PC-3 (cell line): ENCODE measurements at regions not wholly inside any gene's neighbourhood (a gene's known extent, or its start where the extent isn't known, plus 50 kb on each side); places are given as distances from the start of the nearest gene placed in this dataset.

Experiments used
- ATAC-seq: fragments of 200-7000 bp; cut with Tn5 transposase; 2 replicates; pipeline ENCODE4 v1.9.1; 2020; ENCODE audit warnings: mild to moderate bottlenecking, moderate library complexity
- BruUV-seq: library from RNA; stranded (reverse); fragments of 400-500 nt; replicated peaks from 2 replicates; lab custom pipeline; 2021; lab: Mats Ljungman, UMichigan
- CTCF ChIA-PET: fragments of 300-600 bp; sonication (Branson Sonifier 250); formaldehyde crosslinking; loops from one replicate; lab custom pipeline; 2022; ENCODE audit warnings: antibody characterized with exemption; lab: Charles Lee
- POLR2A ChIA-PET: fragments of 300-600 bp; sonication (Branson Sonifier 250); formaldehyde crosslinking; loops from one replicate; lab custom pipeline; 2022; ENCODE audit warnings: antibody characterized with exemption; ENCODE audit not compliant: unreplicated experiment; lab: Charles Lee
- DNase-seq: peaks from one replicate; pipeline ENCODE4 v3.0.0-alpha.2; 2015
- H2AFZ ChIP-seq: fragments of 300-600 bp; sonication (generic); 2 replicates; pipeline ENCODE4 v1.6.0; 2016; ENCODE audit warnings: antibody characterized with exemption, low read length
- H3F3A ChIP-seq: fragments of 300-600 bp; sonication (generic); one replicate; pipeline ENCODE4 v1.6.0; 2017; ENCODE audit warnings: antibody characterized with exemption, low read length, control low read depth, mild to moderate bottlenecking; ENCODE audit not compliant: unreplicated experiment
- H3K27ac ChIP-seq: fragments of 300-600 bp; sonication (generic); 2 replicates; pipeline ENCODE4 v1.5.1; 2016; ENCODE audit warnings: mild to moderate bottlenecking, low read length
- H3K27me3 ChIP-seq: fragments of 300-600 bp; sonication (generic); 2 replicates; pipeline ENCODE4 v1.6.1; 2016; ENCODE audit warnings: low read length, mixed read lengths
- H3K36me3 ChIP-seq: fragments of 300-600 bp; sonication (generic); 2 replicates; pipeline ENCODE4 v1.6.1; 2016; ENCODE audit warnings: low read depth, mixed run types, low read length, mixed read lengths
- H3K4me1 ChIP-seq: fragments of 300-600 bp; sonication (generic); 2 replicates; pipeline ENCODE4 v1.5.1; 2016; ENCODE audit warnings: low read length; ENCODE audit not compliant: insufficient read depth
- H3K4me2 ChIP-seq: fragments of 300-600 bp; sonication (generic); 2 replicates; pipeline ENCODE4 v1.6.0; 2016; ENCODE audit warnings: low read length
- H3K4me3 ChIP-seq: fragments of 300-600 bp; sonication (generic); 2 replicates; pipeline ENCODE4 v1.5.1; 2016; ENCODE audit warnings: mild to moderate bottlenecking, low read length, mixed read lengths
- H3K79me2 ChIP-seq: fragments of 300-600 bp; sonication (generic); 2 replicates; pipeline ENCODE4 v1.6.1; 2017; ENCODE audit warnings: low read length, mixed read lengths
- H3K9ac ChIP-seq: fragments of 300-600 bp; sonication (generic); 2 replicates; pipeline ENCODE4 v1.6.0; 2016; ENCODE audit warnings: mild to moderate bottlenecking, low read length
- H3K9me2 ChIP-seq: fragments of 300-600 bp; sonication (generic); replicated peaks from 2 replicates; pipeline ENCODE4 v1.6.1; 2016; ENCODE audit warnings: mixed run types, low read length, mixed read lengths
- H3K9me3 ChIP-seq: fragments of 300-600 bp; sonication (generic); 2 replicates; pipeline ENCODE4 v1.6.1; 2016; ENCODE audit warnings: low read length, mixed read lengths
- H4K20me1 ChIP-seq: fragments of 300-600 bp; sonication (generic); 2 replicates; pipeline ENCODE4 v1.6.1; 2016; ENCODE audit warnings: low read length, mixed read lengths
- EZH2 ChIP-seq: fragments of 300-600 bp; sonication (generic); IDR thresholded peaks from one replicate; pipeline ENCODE4 v1.6.1; 2017; ENCODE audit warnings: antibody characterized with exemption, mild to moderate bottlenecking, low read length; ENCODE audit not compliant: unreplicated experiment
- EZH2phosphoT487 ChIP-seq: fragments of 300-600 bp; sonication (generic); IDR thresholded peaks from 2 replicates; pipeline ENCODE4 v1.6.1; 2018; ENCODE audit warnings: mild to moderate bottlenecking, antibody characterized with exemption, low read length, borderline replicate concordance
- intact Hi-C: fragments of 100-400 bp; cut with micrococcal nuclease; formaldehyde crosslinking; loops from 2 replicates; pipeline ENCODE4 v1.9.0; 2023
- TF ChIP-seq, protein P1 (sequence below): fragments of 300-600 bp; sonication (generic); conservative IDR thresholded peaks from 2 replicates; pipeline ENCODE4 v1.5.1; 2017; ENCODE audit warnings: antibody characterized with exemption, low read depth, mild to moderate bottlenecking, low read length

DNA sequence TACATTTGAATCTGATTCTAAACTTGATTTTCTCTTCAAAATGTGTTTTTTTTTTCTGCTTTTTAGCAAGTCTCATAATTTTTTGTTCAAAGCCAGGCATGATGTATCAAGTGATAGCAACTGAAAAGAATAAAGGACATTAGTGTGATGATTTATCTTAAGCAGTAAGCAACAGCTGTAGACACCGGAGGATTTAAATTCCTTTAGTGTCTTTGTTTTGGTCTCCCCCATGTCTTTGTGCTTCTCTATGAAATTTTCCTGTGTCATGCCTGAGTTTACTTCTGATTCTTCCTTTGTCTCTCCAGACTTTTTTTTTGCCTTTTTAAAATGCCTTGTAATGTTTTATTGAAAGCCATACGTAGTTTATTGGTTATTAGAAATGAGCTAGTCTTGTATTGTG is 934.2 kb upstream of the RAG2 start:
- Histone ChIP-seq H3K36me3 (no peaks in the 10 kb centered on the region), H3K9me3 (peaks cover 13% of the 10 kb centered on the region; the same call in 1 of the 2 replicates), H3K4me2 (no peak overlapping the region), H3K9ac (no peak overlapping the region), H4K20me1 (no peaks in the 10 kb centered on the region), H3K4me3 (no peak overlapping the region), H3K4me1 (no peaks in the 10 kb centered on the region), H2AFZ (no peak overlapping the region), H3K79me2 (no peaks in the 10 kb centered on the region), H3K27ac (no peak overlapping the region), H3K9me2 (no peaks in the 10 kb centered on the region), H3K27me3 (no peaks in the 10 kb centered on the region), H3F3A (no peaks in the 10 kb centered on the region)
- TF ChIP-seq EZH2 (no peak), EZH2phosphoT487 (no peak)
- TF ChIP-seq, protein P1, sequence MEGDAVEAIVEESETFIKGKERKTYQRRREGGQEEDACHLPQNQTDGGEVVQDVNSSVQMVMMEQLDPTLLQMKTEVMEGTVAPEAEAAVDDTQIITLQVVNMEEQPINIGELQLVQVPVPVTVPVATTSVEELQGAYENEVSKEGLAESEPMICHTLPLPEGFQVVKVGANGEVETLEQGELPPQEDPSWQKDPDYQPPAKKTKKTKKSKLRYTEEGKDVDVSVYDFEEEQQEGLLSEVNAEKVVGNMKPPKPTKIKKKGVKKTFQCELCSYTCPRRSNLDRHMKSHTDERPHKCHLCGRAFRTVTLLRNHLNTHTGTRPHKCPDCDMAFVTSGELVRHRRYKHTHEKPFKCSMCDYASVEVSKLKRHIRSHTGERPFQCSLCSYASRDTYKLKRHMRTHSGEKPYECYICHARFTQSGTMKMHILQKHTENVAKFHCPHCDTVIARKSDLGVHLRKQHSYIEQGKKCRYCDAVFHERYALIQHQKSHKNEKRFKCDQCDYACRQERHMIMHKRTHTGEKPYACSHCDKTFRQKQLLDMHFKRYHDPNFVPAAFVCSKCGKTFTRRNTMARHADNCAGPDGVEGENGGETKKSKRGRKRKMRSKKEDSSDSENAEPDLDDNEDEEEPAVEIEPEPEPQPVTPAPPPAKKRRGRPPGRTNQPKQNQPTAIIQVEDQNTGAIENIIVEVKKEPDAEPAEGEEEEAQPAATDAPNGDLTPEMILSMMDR, result no peak
- CTCF ChIA-PET, result interaction anchor here (0.6 kb wide), 1 partner anchor 529 kb away, joined by 9 read pairs; no protein-coding TSS in a partner anchor
- ATAC-seq, result no peak
- DNase-seq, result no peak
- intact Hi-C loops, result no loop called here
- no TSS peak for BruUV-seq
- POLR2A ChIA-PET, result no interaction called here

DNA sequence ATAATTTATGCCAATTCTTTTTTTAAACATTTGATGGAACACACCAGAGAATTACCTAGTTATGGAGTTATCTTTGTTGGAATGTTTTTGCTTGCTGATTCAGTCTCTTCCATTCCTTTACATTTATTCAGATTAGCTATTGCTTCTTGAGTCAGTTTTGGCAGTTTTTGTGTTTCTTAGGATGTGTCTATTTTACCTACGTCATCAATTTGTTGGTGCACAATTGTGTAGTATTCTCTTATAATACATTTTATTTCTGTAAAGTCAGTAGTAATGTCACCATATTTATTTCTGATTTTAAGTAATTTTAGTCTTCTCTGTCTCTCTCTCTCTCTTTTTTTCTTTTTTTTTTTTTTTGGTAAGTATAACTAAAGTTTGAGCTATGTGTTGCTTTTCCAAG is 929.5 kb upstream of the RAG2 start:
- H4K20me1 ChIP-seq, result no peaks in the 10 kb centered on the region
- BruUV-seq, result no TSS peak
- no peak overlapping the region for H3K4me3 ChIP-seq
- H3K4me2 ChIP-seq, result no peak overlapping the region
- H3K9me2 ChIP-seq, result no peaks in the 10 kb centered on the region
- H3K79me2 ChIP-seq, result no peaks in the 10 kb centered on the region
- H3K27ac ChIP-seq, result no peak overlapping the region
- H2AFZ ChIP-seq, result no peak overlapping the region
- TF ChIP-seq EZH2 (no peak), EZH2phosphoT487 (no peak)
- TF ChIP-seq, protein P1, result no peak
- DNase-seq (no peak), ATAC-seq (no peak)
- H3K9ac ChIP-seq, result no peak overlapping the region
- no peaks in the 10 kb centered on the region for H3F3A ChIP-seq
- peaks cover 13% of the 10 kb centered on the region; the same call in 1 of the 2 replicates for H3K9me3 ChIP-seq
- H3K27me3 ChIP-seq, result no peaks in the 10 kb centered on the region
- POLR2A ChIA-PET, result no interaction called here
- CTCF ChIA-PET, result no interaction called here
- intact Hi-C loops, result loop anchor here (5.0 kb wide), 2 partner anchors 60 to 525 kb away; no protein-coding TSS in a partner anchor
- no peaks in the 10 kb centered on the region for H3K36me3 ChIP-seq
- no peaks in the 10 kb centered on the region for H3K4me1 ChIP-seq

DNA sequence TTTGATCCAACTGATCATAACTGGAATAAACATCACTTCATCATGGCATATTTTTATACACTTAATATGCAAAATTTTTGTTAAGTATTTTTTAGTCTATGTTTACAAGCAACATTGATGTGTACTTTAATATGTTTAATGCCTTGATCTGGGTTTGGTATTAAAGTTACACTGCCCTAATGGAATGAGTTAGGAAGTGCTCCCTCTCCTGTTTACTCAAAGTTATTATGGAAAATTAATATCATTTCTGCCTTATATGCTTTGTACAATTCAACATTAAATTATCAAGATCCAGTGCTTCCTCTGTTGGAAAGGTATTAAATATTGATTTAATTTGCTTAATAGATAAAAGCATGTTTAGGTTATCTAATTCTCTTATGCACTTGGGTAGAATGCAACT is 927.3 kb upstream of the RAG2 start:
- no TSS peak for BruUV-seq
- intact Hi-C loops, result loop anchor here (1.0 to 5.0 kb wide), 3 partner anchors 58 to 523 kb away; no protein-coding TSS in a partner anchor
- ATAC-seq (peak; percentile 50), DNase-seq (peak; percentile 42)
- Histone ChIP-seq H3K9me3 (peaks cover 13% of the 10 kb centered on the region; the same call in 1 of the 2 replicates), H3K4me2 (no peak overlapping the region), H3K36me3 (no peaks in the 10 kb centered on the region), H3K4me3 (no peak overlapping the region), H4K20me1 (no peaks in the 10 kb centered on the region), H3K27me3 (no peaks in the 10 kb centered on the region), H3K4me1 (no peaks in the 10 kb centered on the region), H3K9me2 (no peaks in the 10 kb centered on the region), H3F3A (no peaks in the 10 kb centered on the region), H3K79me2 (no peaks in the 10 kb centered on the region), H3K27ac (no peak overlapping the region), H3K9ac (no peak overlapping the region), H2AFZ (no peak overlapping the region)
- POLR2A ChIA-PET, result no interaction called here
- TF ChIP-seq EZH2, result no peak
- TF ChIP-seq, protein P1, result peak; percentile 61
- CTCF ChIA-PET, result no interaction called here
